ENCODE measurements at regions not wholly inside any gene's neighbourhood (a gene's known extent, or its start where the extent isn't known, plus 50 kb on each side); places are given as distances from the start of the nearest gene placed in this dataset.
"Not testable (repeated sequence)": the region's sequence is repeated elsewhere in the genome, so short reads cannot be mapped to it uniquely, and the experiment has no call there.

GRCh38 chr4:10382171-10382570, 75.1 kb downstream of the ZNF518B start:
- not testable (repeated sequence) for H3K4me1 ChIP-seq (ENCODE audit: control insufficient read depth in 2 of 2, insufficient read depth in 1 of 2, low read depth in 1 of 2, low read length in 2 of 2); H2BK15ac ChIP-seq (ENCODE audit: low read length); H2AFZ ChIP-seq (ENCODE audit: low read length); H2AK5ac ChIP-seq (ENCODE audit: low read depth, low read length); H3K9ac ChIP-seq (ENCODE audit: low read depth, low read length, poor library complexity); H3K27ac ChIP-seq (replicated peaks; ENCODE audit: low read length); H3K4me2 ChIP-seq (ENCODE audit: insufficient read depth, low read length, poor library complexity, severe bottlenecking); H3K9me3 ChIP-seq (replicated peaks in 1 of 2; ENCODE audit: control insufficient read depth in 2 of 2, insufficient read depth in 1 of 2, low read depth in 1 of 2, low read length in 2 of 2); H3K14ac ChIP-seq (ENCODE audit: low read length); DNase-seq (ENCODE audit: low spot score); H3K27me3 ChIP-seq (ENCODE audit: control insufficient read depth in 3 of 3, insufficient read depth in 3 of 3, low read depth in 1 of 3, low read length in 3 of 3); H2BK12ac ChIP-seq (ENCODE audit: low read length); H2BK120ac ChIP-seq (ENCODE audit: low read depth, low read length); H3K4me3 ChIP-seq (ENCODE audit: low read length in 2 of 2); H3K18ac ChIP-seq (ENCODE audit: low read length); H4K91ac ChIP-seq (ENCODE audit: low read depth, low read length, poor library complexity); H3K4ac ChIP-seq (ENCODE audit: low read length); H2BK5ac ChIP-seq (ENCODE audit: low read length); H4K8ac ChIP-seq (ENCODE audit: low read depth, low read length); H3K23ac ChIP-seq (ENCODE audit: low read depth, low read length, poor library complexity); H3K79me1 ChIP-seq (ENCODE audit: low read depth, low read length); H3K36me3 ChIP-seq (replicated peaks in 1 of 2; ENCODE audit: control insufficient read depth in 2 of 2, insufficient read depth in 2 of 2, low read length in 2 of 2)
- whole genome bisulfite sequencing, 2 donors (ENCODE audit: extremely low coverage in 2 of 2, insufficient read length in 2 of 2, insufficient replicate concordance in 1 of 2) = no CpG with 5 or more reads among the region's 1 CpG

GRCh38 chr4:10381146-10381545, 76.1 kb downstream of the ZNF518B start:
- Histone ChIP-seq H3K79me1 (ENCODE audit: low read depth, low read length) (no peaks in the 10 kb centered on the region), H2BK15ac (ENCODE audit: low read length) (no peak overlapping the region), H2AFZ (ENCODE audit: low read length) (no peak overlapping the region), H3K27ac (replicated peaks; ENCODE audit: low read length) (no peak overlapping the region), H3K23ac (ENCODE audit: low read depth, low read length, poor library complexity) (no peak overlapping the region), H3K14ac (ENCODE audit: low read length) (no peak overlapping the region), H3K27me3 (ENCODE audit: control insufficient read depth in 3 of 3, insufficient read depth in 3 of 3, low read depth in 1 of 3, low read length in 3 of 3) (no peaks in the 10 kb centered on the region), H3K4me1 (ENCODE audit: control insufficient read depth in 2 of 2, insufficient read depth in 1 of 2, low read depth in 1 of 2, low read length in 2 of 2) (no peaks in the 10 kb centered on the region), H3K9ac (ENCODE audit: low read depth, low read length, poor library complexity) (no peak overlapping the region), H3K9me3 (replicated peaks in 1 of 2; ENCODE audit: control insufficient read depth in 2 of 2, insufficient read depth in 1 of 2, low read depth in 1 of 2, low read length in 2 of 2) (no peaks in the 10 kb centered on the region), H4K91ac (ENCODE audit: low read depth, low read length, poor library complexity) (no peak overlapping the region), H3K4ac (ENCODE audit: low read length) (no peak overlapping the region), H4K8ac (ENCODE audit: low read depth, low read length) (no peak overlapping the region), H2BK120ac (ENCODE audit: low read depth, low read length) (no peak overlapping the region), H2BK5ac (ENCODE audit: low read length) (no peak overlapping the region), H3K4me2 (ENCODE audit: insufficient read depth, low read length, poor library complexity, severe bottlenecking) (no peak overlapping the region), H3K36me3 (replicated peaks in 1 of 2; ENCODE audit: control insufficient read depth in 2 of 2, insufficient read depth in 2 of 2, low read length in 2 of 2) (no peaks in the 10 kb centered on the region), H3K18ac (ENCODE audit: low read length) (no peak overlapping the region), H2BK12ac (ENCODE audit: low read length) (no peak overlapping the region), H3K4me3 (ENCODE audit: low read length in 2 of 2) (no peak overlapping the region), H2AK5ac (ENCODE audit: low read depth, low read length) (no peak overlapping the region)
- WGBS, 2 donors (ENCODE audit: extremely low coverage in 2 of 2, insufficient read length in 2 of 2, insufficient replicate concordance in 1 of 2) = no CpG with 5 or more reads among the region's 4 CpGs
- DNase-seq (ENCODE audit: low spot score) = no peak

GRCh38 chr4:10380735-10381134, 76.5 kb downstream of the ZNF518B start:
- H3K9me3 ChIP-seq (replicated peaks in 1 of 2; ENCODE audit: control insufficient read depth in 2 of 2, insufficient read depth in 1 of 2, low read depth in 1 of 2, low read length in 2 of 2) = no peaks in the 10 kb centered on the region
- no peaks in the 10 kb centered on the region for H3K4me1 ChIP-seq (ENCODE audit: control insufficient read depth in 2 of 2, insufficient read depth in 1 of 2, low read depth in 1 of 2, low read length in 2 of 2)
- H2BK15ac ChIP-seq (ENCODE audit: low read length) = no peak overlapping the region
- H4K91ac ChIP-seq (ENCODE audit: low read depth, low read length, poor library complexity) = no peak overlapping the region
- no peak overlapping the region for H2AFZ ChIP-seq (ENCODE audit: low read length)
- no peak overlapping the region for H4K8ac ChIP-seq (ENCODE audit: low read depth, low read length)
- no peak overlapping the region for H3K4ac ChIP-seq (ENCODE audit: low read length)
- peak overlapping the region in 1 of 2 donors; percentile 47 for H3K4me3 ChIP-seq (ENCODE audit: low read length in 2 of 2)
- no peak overlapping the region for H3K4me2 ChIP-seq (ENCODE audit: insufficient read depth, low read length, poor library complexity, severe bottlenecking)
- H2BK5ac ChIP-seq (ENCODE audit: low read length) = no peak overlapping the region
- no peak overlapping the region for H2BK12ac ChIP-seq (ENCODE audit: low read length)
- no peaks in the 10 kb centered on the region for H3K27me3 ChIP-seq (ENCODE audit: control insufficient read depth in 3 of 3, insufficient read depth in 3 of 3, low read depth in 1 of 3, low read length in 3 of 3)
- H2BK120ac ChIP-seq (ENCODE audit: low read depth, low read length) = no peak overlapping the region
- no peaks in the 10 kb centered on the region for H3K36me3 ChIP-seq (replicated peaks in 1 of 2; ENCODE audit: control insufficient read depth in 2 of 2, insufficient read depth in 2 of 2, low read length in 2 of 2)
- no peak overlapping the region for H3K23ac ChIP-seq (ENCODE audit: low read depth, low read length, poor library complexity)
- H2AK5ac ChIP-seq (ENCODE audit: low read depth, low read length) = no peak overlapping the region
- DNase-seq (ENCODE audit: low spot score) = no peak
- no peaks in the 10 kb centered on the region for H3K79me1 ChIP-seq (ENCODE audit: low read depth, low read length)
- H3K18ac ChIP-seq (ENCODE audit: low read length) = no peak overlapping the region
- H3K27ac ChIP-seq (replicated peaks; ENCODE audit: low read length) = no peak overlapping the region
- no CpG with 5 or more reads among the region's 1 CpG for WGBS, 2 donors (ENCODE audit: extremely low coverage in 2 of 2, insufficient read length in 2 of 2, insufficient replicate concordance in 1 of 2)
- H3K9ac ChIP-seq (ENCODE audit: low read depth, low read length, poor library complexity) = no peak overlapping the region
- no peak overlapping the region for H3K14ac ChIP-seq (ENCODE audit: low read length)

GRCh38 chr4:10371869-10372471, 85.3 kb downstream of the ZNF518B start:
- Histone ChIP-seq H3K79me1 (ENCODE audit: low read depth, low read length) (no peaks in the 10 kb centered on the region), H2AFZ (ENCODE audit: low read length) (no peak overlapping the region), H2AK5ac (ENCODE audit: low read depth, low read length) (no peak overlapping the region), H2BK5ac (ENCODE audit: low read length) (no peak overlapping the region), H3K14ac (ENCODE audit: low read length) (no peak overlapping the region), H2BK120ac (ENCODE audit: low read depth, low read length) (no peak overlapping the region), H3K4me2 (ENCODE audit: insufficient read depth, low read length, poor library complexity, severe bottlenecking) (no peak overlapping the region), H3K4ac (ENCODE audit: low read length) (no peak overlapping the region), H3K9ac (ENCODE audit: low read depth, low read length, poor library complexity) (no peak overlapping the region), H3K18ac (ENCODE audit: low read length) (peak overlapping the region; percentile 46), H3K27ac (replicated peaks; ENCODE audit: low read length) (no peak overlapping the region), H4K8ac (ENCODE audit: low read depth, low read length) (no peak overlapping the region), H3K4me3 (ENCODE audit: low read length in 2 of 2) (no peak overlapping the region), H3K27me3 (ENCODE audit: control insufficient read depth in 3 of 3, insufficient read depth in 3 of 3, low read depth in 1 of 3, low read length in 3 of 3) (no peaks in the 10 kb centered on the region), H3K4me1 (ENCODE audit: control insufficient read depth in 2 of 2, insufficient read depth in 1 of 2, low read depth in 1 of 2, low read length in 2 of 2) (peaks cover 2 to 3% of the 10 kb centered on the region in 2 donors), H4K91ac (ENCODE audit: low read depth, low read length, poor library complexity) (no peak overlapping the region), H2BK12ac (ENCODE audit: low read length) (no peak overlapping the region), H3K9me3 (replicated peaks in 1 of 2; ENCODE audit: control insufficient read depth in 2 of 2, insufficient read depth in 1 of 2, low read depth in 1 of 2, low read length in 2 of 2) (no peaks in the 10 kb centered on the region), H3K36me3 (replicated peaks in 1 of 2; ENCODE audit: control insufficient read depth in 2 of 2, insufficient read depth in 2 of 2, low read length in 2 of 2) (no peaks in the 10 kb centered on the region), H2BK15ac (ENCODE audit: low read length) (no peak overlapping the region), H3K23ac (ENCODE audit: low read depth, low read length, poor library complexity) (no peak overlapping the region)
- no CpG with 5 or more reads among the region's 4 CpGs for WGBS, 2 donors (ENCODE audit: extremely low coverage in 2 of 2, insufficient read length in 2 of 2, insufficient replicate concordance in 1 of 2)
- no peak for DNase-seq (ENCODE audit: low spot score)
